ENCODE measurements at regions not wholly inside any gene's neighbourhood (a gene's known extent, or its start where the extent isn't known, plus 50 kb on each side); places are given as distances from the start of the nearest gene placed in this dataset.
"Not testable (repeated sequence)": the region's sequence is repeated elsewhere in the genome, so short reads cannot be mapped to it uniquely, and the experiment has no call there.

- in situ Hi-C loops (cut with HindIII; ENCODE audit: low sequenced_read_pairs), result no loop called here
Observed at GRCh38 chr1:38179483-38179882, 132.9 kb upstream of the POU3F1 start.

GRCh38 chr1:38178216-38178615 is 131.6 kb upstream of the POU3F1 start:
- in situ Hi-C loops (cut with HindIII; ENCODE audit: low sequenced_read_pairs), result no loop called here

DNA sequence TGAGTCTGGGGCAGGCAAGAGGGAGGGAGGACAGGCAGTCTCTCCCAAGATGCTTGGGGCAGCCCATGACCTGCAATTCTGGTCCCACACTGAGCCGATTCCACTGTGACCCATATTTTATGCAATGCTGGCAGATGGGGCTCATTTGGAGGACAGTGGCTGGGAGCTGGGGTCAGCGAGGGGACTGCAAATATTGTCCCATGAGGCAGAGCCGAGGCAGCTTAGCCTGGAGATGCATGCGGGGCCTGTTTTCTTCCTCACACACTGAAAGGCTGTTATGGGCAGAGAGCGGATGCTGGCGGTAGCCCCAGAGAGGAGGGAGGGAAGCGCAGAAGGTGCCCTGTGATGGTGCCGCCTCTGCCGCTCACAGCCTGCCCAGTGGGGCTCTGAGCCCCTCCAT is 128.5 kb upstream of the POU3F1 start:
- in situ Hi-C loops (cut with HindIII; ENCODE audit: low sequenced_read_pairs), result no loop called here

DNA sequence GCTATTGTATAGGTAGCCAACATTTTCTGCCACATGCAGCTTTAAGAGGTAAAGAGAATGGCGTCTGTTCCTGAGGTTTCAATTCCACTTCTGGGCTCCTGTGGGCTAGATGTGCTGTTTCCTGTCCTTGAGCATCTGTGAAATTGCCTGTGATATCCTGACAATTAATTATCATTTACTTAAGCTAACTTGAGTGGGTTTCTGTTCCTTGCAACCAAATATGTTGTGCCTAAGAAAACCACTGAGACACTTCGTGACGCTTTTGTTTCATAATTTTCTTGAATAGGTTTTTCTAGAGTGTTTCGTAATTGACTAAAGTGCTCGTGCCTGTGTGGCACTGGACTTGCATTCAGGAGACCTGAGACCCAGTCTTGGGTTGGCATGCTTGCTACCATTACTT is 127.3 kb upstream of the POU3F1 start:
- in situ Hi-C loops (cut with HindIII; ENCODE audit: low sequenced_read_pairs), result no loop called here

DNA sequence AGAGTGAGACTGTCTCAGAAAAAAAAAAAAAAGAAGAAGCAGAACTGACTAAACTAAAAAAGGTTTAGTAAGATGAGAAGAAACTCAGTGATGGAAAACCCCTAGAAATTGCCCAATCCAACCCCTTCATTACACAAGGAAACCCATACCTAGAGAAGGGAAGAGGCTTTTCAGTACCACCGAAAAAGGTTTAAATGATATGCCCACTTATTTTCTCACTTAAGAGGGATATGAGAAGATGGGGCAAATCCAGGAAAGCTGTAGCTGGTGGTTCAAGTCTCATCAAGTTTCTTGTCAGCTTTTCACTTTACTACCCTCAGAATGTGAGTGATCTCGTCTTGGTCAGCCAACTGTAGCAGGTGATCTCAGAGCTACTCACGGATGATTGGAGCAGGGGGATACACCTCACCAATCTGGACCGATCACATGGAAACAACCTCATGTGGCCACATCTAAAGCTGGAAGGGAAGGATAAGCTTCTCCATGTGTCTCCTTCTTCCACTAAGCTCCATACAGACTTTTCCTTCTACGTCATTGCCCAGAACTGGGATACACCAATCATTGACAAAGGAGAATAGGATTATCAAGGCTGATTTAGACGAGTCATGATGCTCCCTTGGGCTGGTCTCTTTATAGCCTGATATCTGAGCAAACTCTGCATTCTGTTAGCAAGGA is 126.7 kb upstream of the POU3F1 start:
- in situ Hi-C loops (cut with HindIII; ENCODE audit: low sequenced_read_pairs), result no loop called here

GRCh38 chr1:38169121-38169520 is 122.5 kb upstream of the POU3F1 start:
- in situ Hi-C loops (cut with HindIII; ENCODE audit: low sequenced_read_pairs), result no loop called here

DNA sequence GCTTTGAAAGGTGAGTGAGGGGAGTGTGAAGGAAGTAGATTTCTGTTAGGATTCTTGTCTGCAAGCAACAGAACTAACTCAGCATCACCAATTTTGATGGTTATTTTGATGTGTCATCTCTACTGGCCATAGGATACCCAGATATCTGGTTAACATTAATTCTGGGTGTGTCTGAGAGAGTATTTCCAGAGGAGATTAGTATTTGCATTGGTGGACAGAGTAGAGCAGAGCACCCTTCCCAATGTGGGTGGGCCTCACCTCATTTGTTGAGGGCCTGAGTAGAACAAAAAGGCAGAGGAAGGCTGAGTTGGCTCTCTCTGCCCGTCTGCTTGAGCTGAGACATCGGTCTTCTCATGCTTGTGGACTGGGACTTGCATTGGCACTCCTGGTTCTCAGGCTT is 121.8 kb upstream of the POU3F1 start:
- in situ Hi-C loops (cut with HindIII; ENCODE audit: low sequenced_read_pairs), result no loop called here

GRCh38 chr1:38166461-38166860 is 119.9 kb upstream of the POU3F1 start:
- in situ Hi-C loops (cut with HindIII; ENCODE audit: low sequenced_read_pairs), result no loop called here

DNA sequence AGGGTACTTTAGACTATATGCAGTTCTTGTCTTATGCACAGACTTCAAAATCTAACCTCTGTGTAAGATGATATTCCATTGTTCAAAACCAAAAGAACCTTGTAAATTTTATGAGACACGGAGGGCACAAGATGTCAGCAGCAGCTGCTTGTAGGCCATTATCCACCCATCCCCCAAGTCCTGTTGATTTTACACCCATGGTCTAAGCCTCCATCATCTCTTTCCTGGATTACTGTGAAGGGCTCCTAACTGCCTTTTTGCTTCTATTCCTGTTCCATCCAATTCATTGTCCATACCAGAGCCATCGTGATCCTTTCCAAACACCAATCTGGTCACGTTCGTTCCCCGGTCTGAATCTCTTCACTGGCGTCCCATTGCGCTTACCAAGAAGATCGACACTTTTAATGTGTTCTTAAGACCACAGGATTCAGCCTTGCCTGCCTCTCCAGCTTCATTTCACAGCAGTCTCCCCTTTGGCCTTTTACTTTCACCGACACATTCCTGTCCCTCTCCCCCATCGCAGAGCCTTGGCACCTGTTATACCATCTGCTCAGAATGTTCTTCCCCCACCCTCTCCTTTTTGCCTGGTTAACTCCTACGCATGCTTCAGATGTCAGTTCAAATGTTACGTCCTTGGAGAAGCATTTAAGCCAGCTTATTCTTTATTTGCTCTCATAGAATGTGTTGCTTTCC is 107.3 kb upstream of the POU3F1 start:
- in situ Hi-C loops (cut with HindIII; ENCODE audit: low sequenced_read_pairs), result no loop called here

GRCh38 chr1:38153066-38153777 is 106.6 kb upstream of the POU3F1 start:
- in situ Hi-C loops (cut with HindIII; ENCODE audit: low sequenced_read_pairs), result no loop called here

DNA sequence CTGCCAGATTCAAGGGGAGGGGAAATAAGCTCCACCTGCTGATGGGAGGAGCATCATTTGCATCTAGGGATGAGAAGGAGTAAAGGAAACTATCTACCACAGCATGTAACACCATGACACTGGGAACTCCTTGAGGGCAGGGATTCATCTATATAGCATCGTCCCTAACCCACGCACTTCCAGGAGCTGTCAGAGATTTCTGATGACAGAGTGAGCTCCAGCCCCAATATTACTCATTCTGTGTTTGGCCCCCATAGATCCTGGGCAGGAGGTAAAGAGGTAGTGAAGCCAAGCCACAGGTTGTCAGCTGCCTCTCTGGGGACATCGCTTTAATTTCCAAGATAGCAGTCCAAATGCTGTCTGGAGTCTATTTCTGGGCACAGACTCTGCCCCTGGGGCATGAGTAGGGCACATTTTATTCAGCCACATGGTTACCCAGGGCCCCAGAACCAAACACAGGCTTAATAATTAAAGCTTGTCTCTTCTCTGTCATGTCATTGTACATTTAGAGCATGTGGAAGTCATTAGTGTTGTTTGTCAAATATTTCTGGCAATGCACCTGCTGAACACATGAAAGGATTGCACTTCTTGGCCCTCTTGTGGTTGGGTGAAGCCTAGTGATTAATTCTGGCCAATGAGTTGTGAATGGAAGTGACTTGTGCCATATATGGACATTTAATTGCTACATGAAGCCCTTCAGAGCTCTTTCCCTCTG is 105.9 kb upstream of the POU3F1 start:
- in situ Hi-C loops (cut with HindIII; ENCODE audit: low sequenced_read_pairs), result no loop called here

- in situ Hi-C loops (cut with HindIII; ENCODE audit: low sequenced_read_pairs), result no loop called here
Observed at GRCh38 chr1:38151399-38151798, 104.8 kb upstream of the POU3F1 start.

DNA sequence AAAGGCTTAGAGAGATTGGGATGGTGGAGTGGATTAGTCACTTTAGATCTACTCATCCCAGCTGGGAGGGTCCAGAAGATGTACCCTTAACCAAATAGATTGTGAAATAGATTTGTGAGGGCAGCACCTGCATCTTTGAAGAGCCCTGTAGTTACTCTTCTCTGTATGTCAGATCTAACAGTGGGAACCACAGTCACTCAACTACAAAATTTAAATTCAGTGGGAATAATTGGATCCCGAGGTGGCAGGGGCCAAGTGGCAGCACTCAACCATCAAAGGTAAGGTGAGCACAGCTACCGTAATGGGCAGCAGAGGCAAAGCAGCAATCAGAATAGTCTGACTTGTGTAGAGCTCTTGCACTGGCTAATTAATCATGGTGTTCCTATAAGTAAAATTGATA is 99.5 kb upstream of the POU3F1 start:
- in situ Hi-C loops (cut with HindIII; ENCODE audit: low sequenced_read_pairs), result not testable (repeated sequence)

DNA sequence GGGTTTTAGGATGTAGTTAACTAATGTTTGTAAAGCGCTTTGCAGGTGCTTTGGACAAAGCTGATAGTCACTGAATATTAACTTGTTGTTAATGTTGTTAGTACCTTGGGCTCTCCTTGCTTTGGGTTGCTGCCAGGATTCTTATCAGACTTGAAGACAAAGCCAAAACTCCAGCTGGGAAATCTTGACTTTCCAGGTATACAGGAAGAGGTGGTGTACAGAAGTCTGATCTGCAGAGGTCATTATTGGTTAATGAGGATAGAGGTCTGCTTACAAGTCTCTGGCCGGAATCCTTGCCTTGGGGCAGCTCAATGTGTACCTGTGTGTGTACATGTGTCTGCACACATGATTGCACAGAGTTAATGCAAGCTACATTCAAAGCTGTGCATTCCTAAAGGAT is 96.0 kb upstream of the POU3F1 start:
- in situ Hi-C loops (cut with HindIII; ENCODE audit: low sequenced_read_pairs), result no loop called here

DNA sequence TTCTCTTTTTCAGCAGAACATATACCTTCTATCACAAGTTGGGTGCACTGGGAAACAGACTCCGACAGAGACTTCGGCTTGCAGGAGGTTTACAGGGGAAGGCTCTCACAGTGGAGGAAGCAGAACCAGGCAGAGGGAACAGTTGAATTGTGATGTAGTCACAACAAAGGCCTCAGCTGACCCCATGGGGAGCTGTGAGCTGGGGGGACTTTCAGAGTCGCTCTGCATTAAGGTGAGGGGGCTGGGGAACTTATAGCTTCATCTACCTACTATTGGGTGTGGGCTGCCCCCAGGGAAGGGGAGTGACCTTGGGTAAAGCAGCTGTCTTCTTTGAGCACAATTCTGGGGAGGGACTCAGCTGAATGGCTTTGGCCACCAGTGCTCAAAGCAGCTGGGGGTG is 94.9 kb upstream of the POU3F1 start:
- in situ Hi-C loops (cut with HindIII; ENCODE audit: low sequenced_read_pairs), result no loop called here

- in situ Hi-C loops (cut with HindIII; ENCODE audit: low sequenced_read_pairs), result no loop called here
Observed at GRCh38 chr1:38139738-38140487, 93.3 kb upstream of the POU3F1 start.

DNA sequence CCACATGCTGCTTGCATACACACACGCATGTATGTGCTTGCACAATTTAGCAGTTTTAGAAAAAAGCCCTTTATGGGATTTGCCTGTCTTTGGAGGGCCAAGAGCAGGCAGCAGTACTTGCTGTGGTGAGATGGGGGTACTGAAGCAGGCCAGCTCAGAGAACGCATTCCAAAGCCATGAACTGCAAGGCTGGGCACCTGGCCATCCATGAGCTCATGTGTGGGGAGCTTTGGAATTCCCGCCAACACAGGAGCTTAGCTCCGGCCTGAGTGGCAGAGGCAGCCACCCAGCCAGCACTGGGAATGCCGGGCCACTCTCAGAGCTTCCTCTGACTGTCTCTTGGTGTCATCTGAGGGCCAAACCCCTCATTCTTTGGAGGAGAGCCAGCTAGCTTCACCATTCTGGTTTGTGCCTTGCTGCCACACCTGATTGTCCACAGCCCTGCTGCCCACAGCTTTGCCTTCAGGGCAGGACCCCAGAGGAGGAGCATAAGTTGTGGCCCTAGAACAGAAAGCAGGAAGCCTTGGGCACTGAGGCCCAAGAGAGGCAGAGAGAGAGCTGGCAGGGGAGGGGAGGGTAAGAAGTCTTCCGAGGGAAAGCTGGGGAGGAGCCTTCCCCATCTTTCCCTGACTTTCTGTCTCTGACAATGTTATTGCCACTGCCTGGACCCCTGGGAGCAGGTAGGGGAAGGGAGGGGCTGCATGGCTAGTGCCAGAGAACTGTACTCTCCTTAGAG is 92.1 kb upstream of the POU3F1 start:
- in situ Hi-C loops (cut with HindIII; ENCODE audit: low sequenced_read_pairs), result no loop called here

DNA sequence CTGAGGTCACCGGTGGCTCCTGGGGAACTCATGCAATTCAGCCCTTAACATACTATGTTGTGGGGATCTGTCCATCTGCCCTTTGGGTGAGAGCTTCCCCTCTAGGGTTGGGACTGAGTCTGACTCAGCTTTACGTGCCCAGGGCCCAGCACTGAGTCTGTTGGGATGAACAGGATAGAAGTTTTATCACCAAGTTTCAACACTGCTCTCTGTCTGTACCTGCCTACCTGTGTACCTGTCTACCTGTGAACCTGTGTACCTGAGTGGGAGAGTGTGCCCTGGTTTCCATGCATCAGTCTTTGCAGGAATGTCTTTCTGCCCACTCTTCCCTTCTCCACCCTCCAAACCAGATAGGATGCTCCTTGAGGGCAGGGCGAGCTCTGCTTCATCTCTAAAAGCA is 90.6 kb upstream of the POU3F1 start:
- in situ Hi-C loops (cut with HindIII; ENCODE audit: low sequenced_read_pairs), result no loop called here

- in situ Hi-C loops (cut with HindIII; ENCODE audit: low sequenced_read_pairs), result no loop called here
Observed at GRCh38 chr1:38135625-38136414, 89.2 kb upstream of the POU3F1 start.

Data from DLD1 (cell line).